Stimulated activated CD8-positive, alpha-beta memory T cell treated with anti-CD3 and anti-CD28 coated beads, Interleukin-4, amount 100 ng/mL, for 4 hours (primary cell): ENCODE measurements at regions not wholly inside any gene's neighbourhood (a gene's known extent, or its start where the extent isn't known, plus 50 kb on each side); places are given as distances from the start of the nearest gene placed in this dataset.

Source experiments
- DNase-seq, 2 donors: peaks; one replicate each; pipeline ENCODE4 v3.0.0-alpha.2; 2020; ENCODE audit warnings: low read depth in 2 of 2, low spot score in 1 of 2

- no peak for DNase-seq
Observed at GRCh38 chr15:77798151-77798835, 165.6 kb upstream of the LINGO1 start.

- DNase-seq, result no peak
Observed at GRCh38 chr15:77797270-77797669, 164.6 kb upstream of the LINGO1 start.

- DNase-seq, result no peak
Observed at GRCh38 chr15:77796046-77796729, 163.5 kb upstream of the LINGO1 start.

- no peak for DNase-seq
Observed at GRCh38 chr15:77795446-77795845, 162.7 kb upstream of the LINGO1 start.

- DNase-seq, result no peak
Observed at GRCh38 chr15:77791941-77792340, 159.2 kb upstream of the LINGO1 start.

GRCh38 chr15:77790481-77790880, 157.8 kb upstream of the LINGO1 start:
- no peak for DNase-seq

GRCh38 chr15:77786956-77787355, 154.2 kb upstream of the LINGO1 start:
- no peak for DNase-seq

- DNase-seq, result no peak
Observed at GRCh38 chr15:77786181-77786890, 153.6 kb upstream of the LINGO1 start.

GRCh38 chr15:77784361-77785292, 151.9 kb upstream of the LINGO1 start:
- DNase-seq, result no peak

- DNase-seq, result no peak
Observed at GRCh38 chr15:77783636-77784035, 150.9 kb upstream of the LINGO1 start.

GRCh38 chr15:77782691-77783090, 150.0 kb upstream of the LINGO1 start:
- DNase-seq, result no peak

- DNase-seq, result no peak
Observed at GRCh38 chr15:77781946-77782240, 149.2 kb upstream of the LINGO1 start.

- DNase-seq, result no peak
Observed at GRCh38 chr15:77781151-77781945, 148.6 kb upstream of the LINGO1 start.

GRCh38 chr15:77778802-77779201, 146.1 kb upstream of the LINGO1 start:
- no peak for DNase-seq

GRCh38 chr15:77775837-77776236, 143.1 kb upstream of the LINGO1 start:
- no peak for DNase-seq

- DNase-seq, result no peak
Observed at GRCh38 chr15:77775373-77775772, 142.7 kb upstream of the LINGO1 start.

- no peak for DNase-seq
Observed at GRCh38 chr15:77774350-77774749, 141.6 kb upstream of the LINGO1 start.

GRCh38 chr15:77773903-77774302, 141.2 kb upstream of the LINGO1 start:
- DNase-seq, result no peak

- DNase-seq, result no peak
Observed at GRCh38 chr15:77772641-77773402, 140.1 kb upstream of the LINGO1 start.

- no peak for DNase-seq
Observed at GRCh38 chr15:77771616-77772015, 138.9 kb upstream of the LINGO1 start.
